Gastrocnemius medialis (tissue), 4 donors: ENCODE measurements at regions not wholly inside any gene's neighbourhood (a gene's known extent, or its start where the extent isn't known, plus 50 kb on each side); places are given as distances from the start of the nearest gene placed in this dataset.

Experiments
- ATAC-seq, 2 donors: fragments of 150-250 bp; one replicate each; pipeline ENCODE4 v1.9.1; 2016
- DNase-seq, 2 donors: peaks; one replicate each; pipeline ENCODE4 v3.0.0-alpha.2; 2019
- H3K27ac ChIP-seq, 4 donors: fragments of 200-600 bp; sonication (generic); 1 replicate in 1 of 4; 2 replicates in 3 of 4; pipeline ENCODE4 v1.5.1; 2016 to 2018; ENCODE audit warnings: mild to moderate bottlenecking in 2 of 4, moderate library complexity in 1 of 4
- H3K27me3 ChIP-seq, 3 donors: fragments of 200-600 bp; sonication (generic) in 2 of 3; 1 replicate in 1 of 3; 2 replicates in 2 of 3; pipeline versions ENCODE4 v1.5.1 to v1.6.0; 2016 to 2019; ENCODE audit warnings: mild to moderate bottlenecking in 1 of 3, moderate library complexity in 1 of 3
- H3K36me3 ChIP-seq, 2 donors: fragments of 200-600 bp; sonication (generic) in 1 of 2; one replicate each; pipeline ENCODE4 v1.5.1; 2017 to 2018
- H3K4me1 ChIP-seq, 2 donors: fragments of 200-600 bp; sonication (generic) in 1 of 2; one replicate each; pipeline ENCODE4 v1.5.1; 2016 to 2017; ENCODE audit warnings: mild to moderate bottlenecking in 2 of 2
- H3K4me3 ChIP-seq, 4 donors: fragments of 200-600 bp; sonication (generic) in 3 of 4; 1 replicate in 1 of 4; 2 replicates in 3 of 4; pipeline ENCODE4 v1.5.1; 2016 to 2019; ENCODE audit warnings: mild to moderate bottlenecking in 2 of 4
- H3K9me3 ChIP-seq, 3 donors: fragments of 200-600 bp; sonication (generic) in 2 of 3; 1 replicate in 1 of 3; 2 replicates in 2 of 3; pipeline ENCODE4 v1.5.1; 2016 to 2019
- POLR2A ChIP-seq, 2 donors: fragments of 450-650 bp; IDR thresholded peaks; one replicate each; pipeline ENCODE4 v1.6.1; 2017; ENCODE audit warnings: antibody characterized with exemption in 2 of 2, mild to moderate bottlenecking in 2 of 2, moderate library complexity in 2 of 2
- in situ Hi-C, 4 donors: fragments of 200-750 bp; cut with MboI; loops; one replicate each; pipeline versions ENCODE4 v1.15.0 to v1.8.0; 2017; ENCODE audit warnings: low sequenced_read_pairs in 4 of 4
- intact Hi-C: fragments of 100-400 bp; cut with DNase I; formaldehyde crosslinking; loops from one replicate; pipeline ENCODE4 v1.15.1; 2023; ENCODE audit warnings: low total_unique reads
- TF ChIP-seq, protein P1 (sequence below), 5 experiments: fragments of 450-650 bp in 3 of 5; fragments of 200-600 bp in 2 of 5; sonication (generic) in 2 of 5; IDR thresholded peaks in 4 of 5; conservative IDR thresholded peaks in 1 of 5; 1 replicate in 4 of 5; 2 replicates in 1 of 5; pipeline ENCODE4 v1.5.1; 2016 to 2019; ENCODE audit warnings: antibody characterized with exemption in 5 of 5, mild to moderate bottlenecking in 3 of 5, moderate library complexity in 3 of 5

- H3K9me3 ChIP-seq = no peaks in the 10 kb centered on the region
- no peak for TF ChIP-seq POLR2A (IDR thresholded peaks at IDR 0.05)
- TF ChIP-seq, protein P1, sequence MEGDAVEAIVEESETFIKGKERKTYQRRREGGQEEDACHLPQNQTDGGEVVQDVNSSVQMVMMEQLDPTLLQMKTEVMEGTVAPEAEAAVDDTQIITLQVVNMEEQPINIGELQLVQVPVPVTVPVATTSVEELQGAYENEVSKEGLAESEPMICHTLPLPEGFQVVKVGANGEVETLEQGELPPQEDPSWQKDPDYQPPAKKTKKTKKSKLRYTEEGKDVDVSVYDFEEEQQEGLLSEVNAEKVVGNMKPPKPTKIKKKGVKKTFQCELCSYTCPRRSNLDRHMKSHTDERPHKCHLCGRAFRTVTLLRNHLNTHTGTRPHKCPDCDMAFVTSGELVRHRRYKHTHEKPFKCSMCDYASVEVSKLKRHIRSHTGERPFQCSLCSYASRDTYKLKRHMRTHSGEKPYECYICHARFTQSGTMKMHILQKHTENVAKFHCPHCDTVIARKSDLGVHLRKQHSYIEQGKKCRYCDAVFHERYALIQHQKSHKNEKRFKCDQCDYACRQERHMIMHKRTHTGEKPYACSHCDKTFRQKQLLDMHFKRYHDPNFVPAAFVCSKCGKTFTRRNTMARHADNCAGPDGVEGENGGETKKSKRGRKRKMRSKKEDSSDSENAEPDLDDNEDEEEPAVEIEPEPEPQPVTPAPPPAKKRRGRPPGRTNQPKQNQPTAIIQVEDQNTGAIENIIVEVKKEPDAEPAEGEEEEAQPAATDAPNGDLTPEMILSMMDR (IDR thresholded peaks at IDR 0.05 in 4 of 5, conservative IDR thresholded peaks at IDR 0.05 in 1 of 5) = no peak
- intact Hi-C loops (no loop called here), in situ Hi-C loops (no loop called here)
- DNase-seq (no peak), ATAC-seq (no peak)
- no peaks in the 10 kb centered on the region for H3K27me3 ChIP-seq
- no peak overlapping the region for H3K4me3 ChIP-seq
- no peak overlapping the region for H3K27ac ChIP-seq
- no peaks in the 10 kb centered on the region for H3K36me3 ChIP-seq
- H3K4me1 ChIP-seq = no peaks in the 10 kb centered on the region
These were observed 2396.1 kb upstream of the C9orf72 start for GRCh38 chr9:29969408-29969807.

DNA sequence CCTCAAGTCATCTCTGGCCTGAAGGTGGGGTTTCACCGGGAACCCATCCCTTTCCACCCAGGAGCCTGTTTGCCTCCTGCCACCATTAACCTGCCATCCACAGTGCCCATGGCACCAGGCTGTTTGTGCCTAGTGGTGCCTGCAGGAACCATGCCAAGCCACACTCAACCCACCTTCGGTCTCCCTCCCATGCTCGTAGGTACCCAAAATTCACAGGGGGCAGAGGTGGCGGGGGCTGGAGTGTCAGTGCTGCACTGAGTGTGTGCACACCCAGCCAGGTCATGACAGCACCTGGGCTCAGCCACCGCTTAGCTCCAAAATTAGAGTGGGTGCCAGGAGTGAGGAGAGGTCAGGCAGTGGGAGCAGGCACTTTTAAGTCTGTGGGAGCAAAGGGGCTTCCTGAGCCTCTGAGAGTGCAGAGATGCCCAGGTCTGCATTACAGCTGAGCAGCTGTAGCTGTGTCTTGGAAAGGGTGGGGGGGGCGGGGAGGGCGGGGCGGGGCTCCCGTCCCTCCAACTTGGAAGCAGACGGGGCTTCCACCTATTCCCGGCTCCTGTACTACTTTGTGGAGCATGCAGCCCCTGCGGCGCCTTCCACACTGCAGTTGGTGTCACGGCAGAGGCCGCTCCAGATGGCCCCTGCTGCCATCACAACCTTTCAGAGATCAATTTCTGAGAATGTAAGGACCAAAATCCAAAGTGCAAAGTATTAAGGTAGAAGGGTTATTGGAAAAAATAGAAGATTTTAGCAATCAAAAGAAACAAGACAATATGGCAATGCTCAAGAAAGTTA lies 2396.8 kb upstream of the C9orf72 start:
- no peaks in the 10 kb centered on the region for H3K27me3 ChIP-seq
- no peaks in the 10 kb centered on the region for H3K36me3 ChIP-seq
- in situ Hi-C loops (no loop called here), intact Hi-C loops (no loop called here)
- DNase-seq (no peak), ATAC-seq (no peak)
- TF ChIP-seq POLR2A (IDR thresholded peaks at IDR 0.05) = no peak
- no peaks in the 10 kb centered on the region for H3K4me1 ChIP-seq
- H3K4me3 ChIP-seq = no peak overlapping the region
- no peaks in the 10 kb centered on the region for H3K9me3 ChIP-seq
- H3K27ac ChIP-seq = no peak overlapping the region

GRCh38 chr9:29974197-29974596 lies 2400.9 kb upstream of the C9orf72 start:
- Histone ChIP-seq H3K4me1 (no peaks in the 10 kb centered on the region), H3K4me3 (no peak overlapping the region), H3K9me3 (no peaks in the 10 kb centered on the region), H3K27me3 (no peaks in the 10 kb centered on the region), H3K27ac (no peak overlapping the region), H3K36me3 (no peaks in the 10 kb centered on the region)
- ATAC-seq (no peak), DNase-seq (no peak)
- in situ Hi-C loops (no loop called here), intact Hi-C loops (no loop called here)
- TF ChIP-seq, protein P1 (IDR thresholded peaks at IDR 0.05 in 4 of 5, conservative IDR thresholded peaks at IDR 0.05 in 1 of 5) = no peak
- TF ChIP-seq POLR2A (IDR thresholded peaks at IDR 0.05) = no peak

DNA sequence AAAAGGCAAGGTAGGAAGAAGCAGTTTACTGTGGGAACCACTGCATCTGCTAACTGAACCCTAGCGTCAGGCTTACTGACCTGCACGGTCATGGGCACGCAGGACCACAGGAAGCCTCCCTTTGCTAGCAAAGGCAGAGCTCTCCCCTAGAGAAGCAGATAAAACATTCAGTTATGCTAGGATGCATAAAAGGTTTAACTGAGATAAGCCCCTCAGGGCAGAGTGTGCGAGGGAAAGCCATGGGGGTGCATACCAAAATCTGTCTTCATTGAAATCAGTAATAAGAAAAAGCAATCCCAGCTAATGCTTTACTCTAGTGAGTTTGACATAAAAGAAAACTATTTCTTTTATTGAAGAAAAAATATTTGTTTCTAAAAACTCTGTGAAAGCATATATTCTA lies 2403.7 kb upstream of the C9orf72 start:
- Histone ChIP-seq H3K4me3 (no peak overlapping the region), H3K36me3 (no peaks in the 10 kb centered on the region), H3K9me3 (no peaks in the 10 kb centered on the region), H3K4me1 (no peaks in the 10 kb centered on the region), H3K27ac (no peak overlapping the region), H3K27me3 (no peaks in the 10 kb centered on the region)
- DNase-seq = no peak
- no peak for ATAC-seq
- in situ Hi-C loops = no loop called here
- TF ChIP-seq POLR2A (IDR thresholded peaks at IDR 0.05) = no peak
- TF ChIP-seq, protein P1 (IDR thresholded peaks at IDR 0.05 in 4 of 5, conservative IDR thresholded peaks at IDR 0.05 in 1 of 5) = no peak
- intact Hi-C loops = no loop called here

- intact Hi-C loops (no loop called here), in situ Hi-C loops (no loop called here)
- no peaks in the 10 kb centered on the region for H3K4me1 ChIP-seq
- no peaks in the 10 kb centered on the region for H3K27me3 ChIP-seq
- no peak for TF ChIP-seq POLR2A (IDR thresholded peaks at IDR 0.05)
- TF ChIP-seq, protein P1 (IDR thresholded peaks at IDR 0.05 in 4 of 5, conservative IDR thresholded peaks at IDR 0.05 in 1 of 5) = no peak
- no peaks in the 10 kb centered on the region for H3K36me3 ChIP-seq
- H3K9me3 ChIP-seq = no peaks in the 10 kb centered on the region
- H3K4me3 ChIP-seq = no peak overlapping the region
- ATAC-seq (no peak), DNase-seq (no peak)
- no peak overlapping the region for H3K27ac ChIP-seq
These were observed 2403.4 kb upstream of the ACO1 start for GRCh38 chr9:29981013-29981412.
